Activated CD4-positive, alpha-beta T cell treated with anti-CD3 and anti-CD28 coated beads, Interleukin-2, amount 50 U/mL, for 48 hours (primary cell): ENCODE measurements at regions not wholly inside any gene's neighbourhood (a gene's known extent, or its start where the extent isn't known, plus 50 kb on each side); places are given as distances from the start of the nearest gene placed in this dataset.
"Not testable (repeated sequence)": the region's sequence is repeated elsewhere in the genome, so short reads cannot be mapped to it uniquely, and the experiment has no call there.

Experiments used
- DNase-seq, 2 experiments: peaks; one replicate each; pipeline ENCODE4 v3.0.0-alpha.2; 2020

DNA sequence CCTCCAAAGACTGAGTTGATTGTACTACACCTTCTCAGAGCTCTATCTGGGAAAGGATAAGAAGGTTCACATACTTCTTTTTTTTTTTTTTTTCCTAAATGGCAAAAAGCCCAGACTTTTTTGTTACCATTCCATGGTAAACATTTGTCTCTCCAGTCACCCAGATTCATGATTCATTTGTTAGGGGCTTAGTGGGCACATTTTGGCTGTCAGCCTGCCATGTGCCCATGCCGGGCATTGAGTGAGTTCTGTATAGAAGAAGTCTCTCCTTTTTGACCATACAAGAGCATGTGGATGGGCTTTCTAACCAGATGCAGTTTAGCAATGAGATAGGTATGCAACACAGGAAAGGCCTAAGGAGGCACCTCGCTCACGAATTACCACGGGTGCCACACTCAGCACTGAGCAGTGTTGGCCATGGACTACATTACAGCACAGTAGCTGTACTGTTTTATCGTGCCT lies 447.5 kb upstream of the HSF2 start:
- no peak for DNase-seq

DNA sequence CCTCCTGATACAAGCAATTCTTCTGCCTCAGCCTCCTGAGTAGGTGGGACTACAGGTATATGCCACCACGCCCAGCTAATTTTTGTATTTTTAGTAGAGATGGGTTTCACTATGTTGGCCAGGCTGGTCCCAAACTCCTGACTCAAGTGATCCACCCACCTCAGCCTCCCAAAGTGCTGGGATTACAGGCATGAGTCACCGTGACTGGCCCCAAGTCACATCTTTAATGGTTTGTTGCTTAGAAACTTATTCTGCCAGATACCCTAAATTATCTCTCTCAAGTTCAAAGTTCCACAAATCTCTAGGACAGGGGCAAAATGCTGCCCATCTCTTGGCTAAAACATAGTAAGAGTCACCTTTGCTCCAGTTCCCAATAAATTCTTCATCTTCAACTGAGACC lies 444.1 kb upstream of the HSF2 start:
- DNase-seq = not testable (repeated sequence)

DNA sequence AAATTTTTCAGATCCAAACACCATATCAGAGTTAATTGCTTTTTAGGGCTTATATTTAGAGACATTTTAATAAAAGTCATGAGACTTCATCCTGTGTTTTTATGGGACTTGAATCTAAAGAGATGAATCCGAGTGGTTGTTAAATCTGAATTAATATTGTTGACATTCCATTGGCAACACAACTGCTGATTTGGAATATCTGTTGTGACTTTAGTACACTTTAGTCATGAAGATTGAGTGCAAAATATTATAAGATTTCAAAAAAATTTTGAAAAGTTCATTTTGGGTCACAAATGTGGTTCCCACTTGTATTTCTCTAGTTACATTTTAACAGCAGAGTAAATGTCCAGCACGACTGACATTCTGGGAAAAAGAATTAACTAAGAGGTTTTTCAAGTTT lies 442.7 kb upstream of the HSF2 start:
- no peak for DNase-seq

DNA sequence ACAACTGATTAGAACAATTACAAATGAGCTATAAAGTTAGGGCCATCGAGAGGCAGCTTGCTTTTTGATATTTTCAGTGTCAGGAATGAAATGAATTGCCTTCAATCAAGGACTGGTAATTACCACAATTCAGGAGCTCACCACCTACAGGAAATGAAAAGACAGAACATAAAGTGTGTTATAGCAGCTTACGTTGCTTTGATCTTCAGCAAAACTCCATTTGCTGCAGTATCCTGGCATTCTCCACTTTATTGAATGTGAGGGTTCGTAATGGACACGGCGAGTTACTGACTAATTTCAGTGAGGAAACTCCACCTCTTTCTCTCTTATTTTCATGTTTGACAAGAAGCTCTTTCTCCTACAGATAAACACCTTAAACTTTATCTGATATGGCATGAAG lies 440.0 kb upstream of the HSF2 start:
- DNase-seq = no peak

DNA sequence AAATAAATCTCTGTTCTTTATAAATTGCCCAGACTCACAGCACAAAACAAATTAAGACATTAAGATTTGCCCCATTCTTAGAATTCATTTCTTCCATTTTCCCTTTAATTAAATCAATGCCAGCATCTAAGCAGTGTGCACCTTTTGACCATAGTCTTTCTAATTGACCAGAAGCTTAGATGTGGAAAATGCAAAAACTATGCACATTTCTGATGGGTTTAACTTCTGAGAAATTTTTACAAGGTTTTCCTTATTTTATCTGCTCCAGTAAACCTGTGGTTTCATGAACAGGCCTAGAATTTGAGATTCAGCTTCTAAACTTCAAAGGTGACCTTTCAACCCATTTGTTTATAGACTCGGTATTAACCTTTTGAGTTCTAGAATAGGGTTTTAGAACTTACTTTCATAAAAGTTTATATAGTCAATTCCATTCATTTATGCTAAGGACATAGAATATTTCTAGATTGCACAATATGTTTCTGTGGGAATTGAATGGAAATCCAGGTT lies 437.8 kb upstream of the HSF2 start:
- DNase-seq = no peak

DNA sequence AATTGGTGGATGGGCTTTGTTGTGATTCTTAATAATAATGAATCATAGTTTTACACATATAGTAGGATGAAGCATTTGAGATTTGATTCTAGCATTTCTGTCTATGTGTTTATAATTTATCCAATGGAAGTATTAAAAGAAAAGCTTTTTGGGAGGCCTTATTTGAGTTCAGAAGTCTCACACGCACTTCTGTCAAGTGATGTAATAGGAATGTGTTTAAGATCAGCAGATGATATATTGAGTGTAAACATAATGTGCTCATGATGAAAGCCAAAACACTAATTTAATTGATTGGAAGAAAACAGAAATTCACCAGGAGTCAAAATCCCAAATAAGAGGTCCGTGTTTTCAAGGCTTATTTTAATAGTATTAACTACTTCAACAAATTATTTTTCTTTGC lies 435.6 kb upstream of the HSF2 start:
- no peak for DNase-seq

DNA sequence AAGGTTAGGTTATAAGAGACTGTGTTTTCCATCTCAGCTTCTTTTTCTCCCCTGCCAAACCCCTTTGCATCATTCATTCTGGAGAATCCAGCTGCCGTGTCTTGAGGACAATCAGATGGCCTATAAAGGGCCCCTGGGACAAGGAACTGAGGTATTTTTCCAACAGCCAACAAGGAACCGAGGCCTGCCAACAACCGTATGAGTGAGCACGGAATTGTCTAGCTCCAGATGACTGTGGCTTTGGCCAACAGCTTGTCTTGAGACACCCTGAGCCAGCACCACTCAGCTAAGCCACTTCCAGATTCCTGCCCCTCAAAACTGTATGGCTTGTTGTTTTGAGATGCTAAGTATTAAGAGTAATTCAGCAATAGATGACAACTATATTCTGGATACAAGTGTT lies 433.7 kb upstream of the HSF2 start:
- DNase-seq = no peak

DNA sequence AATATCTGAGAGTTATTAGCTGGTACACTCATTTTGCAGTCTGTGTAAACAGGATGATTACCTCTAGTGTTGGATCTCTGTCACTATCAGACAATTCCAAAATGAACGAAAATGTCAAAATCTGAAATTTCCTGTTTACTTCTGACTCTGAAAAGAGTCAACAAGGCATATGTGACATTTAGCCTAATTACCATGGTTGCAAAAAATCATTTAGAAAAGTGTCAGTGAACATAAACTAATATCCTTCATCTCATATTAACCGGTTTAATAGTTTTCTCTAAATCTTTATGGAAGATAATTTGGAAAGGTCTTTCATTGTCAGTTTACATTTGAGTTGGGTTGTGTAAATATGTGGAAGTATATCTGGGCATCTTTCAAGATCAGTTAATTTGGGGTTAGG lies 431.8 kb upstream of the HSF2 start:
- no peak for DNase-seq

DNA sequence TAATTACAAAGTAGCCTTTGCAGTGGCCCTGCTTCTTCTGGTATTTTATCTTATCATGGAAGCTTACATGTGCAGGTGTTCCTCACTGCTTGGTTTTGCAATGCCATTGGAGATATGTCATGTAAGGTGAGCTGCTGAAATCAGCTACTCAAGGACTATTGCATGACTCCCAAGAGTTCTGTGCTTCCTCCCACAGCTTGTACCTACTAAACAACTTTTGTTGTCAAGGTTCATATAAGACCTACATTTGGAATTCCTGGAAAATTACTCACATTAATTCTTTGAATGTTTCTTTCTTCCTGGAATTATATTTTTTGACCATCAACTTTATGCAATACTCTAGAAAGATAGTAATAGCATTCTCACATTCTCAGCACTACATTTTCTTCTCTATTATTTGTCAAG lies 427.5 kb upstream of the HSF2 start:
- no peak for DNase-seq

DNA sequence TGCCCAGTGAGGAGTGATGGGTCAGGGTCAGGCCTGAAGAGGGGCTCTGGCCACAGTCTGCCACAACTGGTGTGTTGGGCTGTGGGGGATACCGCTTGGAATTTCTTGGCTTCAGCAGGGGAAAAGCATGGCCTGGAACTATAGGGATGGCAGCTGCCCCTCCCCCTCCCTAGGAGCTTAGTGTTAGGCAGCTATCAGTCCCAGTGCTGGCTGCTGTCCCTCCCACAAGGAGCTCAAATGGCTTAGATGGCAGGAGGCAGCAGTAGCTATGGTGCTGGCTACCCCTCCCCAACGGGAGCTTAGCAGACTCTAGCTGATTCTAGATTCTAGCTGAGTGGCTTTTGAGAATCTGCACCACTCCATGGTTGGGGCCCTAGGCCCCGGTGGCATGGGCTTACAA lies 414.5 kb upstream of the HSF2 start:
- DNase-seq = no peak

DNA sequence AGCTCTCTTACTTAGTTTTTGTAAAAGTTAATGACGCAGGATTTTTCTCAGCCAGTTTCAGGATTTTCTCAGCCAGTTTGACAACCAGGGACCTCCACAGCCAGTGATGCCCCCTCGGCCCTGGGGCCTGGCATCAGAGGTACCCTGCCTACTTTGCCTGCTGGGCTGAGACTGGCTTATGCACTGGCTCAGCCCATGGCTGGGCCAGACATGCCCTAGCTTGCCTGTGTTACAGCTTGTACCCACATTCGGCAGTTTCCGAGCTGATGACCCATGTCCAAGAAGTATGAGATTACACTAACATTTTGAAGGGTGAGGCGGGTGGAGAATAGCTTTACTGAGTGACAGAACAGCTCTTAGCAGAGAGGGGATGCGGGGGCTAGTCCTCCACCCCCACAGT lies 406.1 kb upstream of the HSF2 start:
- DNase-seq = no peak

DNA sequence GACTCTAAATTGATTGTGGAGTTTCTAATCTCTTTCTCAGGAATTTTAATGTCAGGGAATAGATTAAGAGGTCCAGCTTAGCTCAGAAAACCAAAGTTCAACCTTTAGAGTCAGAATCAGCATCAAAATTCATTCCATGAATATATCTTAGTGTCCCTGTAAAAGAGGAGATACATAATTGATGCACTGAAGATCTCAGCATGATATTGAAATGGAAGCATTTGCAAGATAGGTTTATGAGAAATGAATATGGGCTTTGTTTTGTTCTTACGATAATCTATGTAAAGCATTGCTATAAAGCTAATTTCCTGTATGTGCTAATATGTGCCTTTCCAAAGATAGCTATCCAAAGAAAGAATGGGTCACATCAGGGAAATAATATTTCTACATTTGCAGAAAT lies 404.5 kb upstream of the HSF2 start:
- no peak for DNase-seq

DNA sequence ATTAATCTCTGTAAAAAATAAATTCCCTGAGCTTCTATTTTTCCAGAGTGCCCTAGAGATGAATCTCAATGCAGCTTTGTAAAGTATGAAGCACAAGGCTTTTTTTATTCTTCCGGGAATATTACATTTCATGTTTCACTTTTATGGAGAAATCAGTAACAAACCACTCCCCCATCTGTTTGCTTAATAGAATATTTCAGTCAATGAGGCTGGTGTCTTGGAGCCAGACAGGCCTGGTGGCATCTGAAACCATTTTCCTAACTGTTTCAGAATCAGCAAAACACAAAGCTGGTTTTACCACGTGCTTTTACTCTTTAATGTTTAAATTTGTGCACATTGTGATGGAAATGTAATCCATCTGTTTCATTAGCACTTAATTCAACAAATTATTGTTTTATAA lies 400.8 kb upstream of the HSF2 start:
- DNase-seq = no peak

DNA sequence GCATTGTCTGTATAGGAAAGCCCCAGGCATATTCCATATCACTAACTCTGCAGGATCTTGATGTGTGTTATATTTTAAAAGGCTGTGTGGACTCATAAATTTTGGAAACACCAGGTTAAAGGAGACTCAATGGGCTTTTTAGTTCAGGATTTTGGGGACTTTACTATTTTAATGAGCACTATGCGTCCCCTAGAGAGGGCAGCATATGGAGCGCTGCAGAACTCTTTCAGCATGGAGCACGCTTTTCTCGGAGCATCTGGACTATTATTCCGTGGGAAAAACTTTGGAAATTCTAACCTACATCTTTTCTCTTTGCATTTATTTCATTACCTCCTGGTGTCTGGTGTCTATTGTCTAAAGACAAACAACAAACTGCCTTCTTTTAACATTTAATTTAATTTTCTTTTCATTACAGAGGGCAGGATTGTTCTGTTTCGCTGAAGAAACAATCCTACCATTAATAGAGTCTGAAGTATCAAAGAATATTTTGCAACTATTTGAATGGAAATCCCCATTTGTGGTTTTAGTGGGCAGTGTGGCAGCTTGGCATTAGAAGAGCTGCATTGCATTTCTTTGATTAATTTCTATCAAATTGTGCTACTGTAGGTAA lies 399.9 kb upstream of the HSF2 start:
- DNase-seq = no peak

DNA sequence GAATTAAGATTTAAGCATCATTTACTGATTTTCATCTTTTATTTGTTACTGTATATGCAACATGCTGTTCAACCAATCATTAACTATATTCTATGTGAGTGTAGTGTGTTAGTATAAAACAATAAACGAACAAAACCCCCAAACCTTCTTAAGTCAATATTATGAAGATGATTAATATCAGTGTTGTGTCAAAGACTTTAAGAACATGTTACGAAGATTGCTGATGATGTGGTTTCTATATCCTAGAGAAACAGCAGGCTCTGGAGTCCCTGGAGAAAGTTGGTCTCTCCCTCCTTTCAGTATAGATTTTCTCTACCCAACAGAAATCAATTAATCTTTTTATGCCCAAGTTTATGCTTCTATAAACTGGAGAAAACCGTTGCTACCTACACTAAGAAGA lies 393.8 kb upstream of the HSF2 start:
- no peak for DNase-seq

DNA sequence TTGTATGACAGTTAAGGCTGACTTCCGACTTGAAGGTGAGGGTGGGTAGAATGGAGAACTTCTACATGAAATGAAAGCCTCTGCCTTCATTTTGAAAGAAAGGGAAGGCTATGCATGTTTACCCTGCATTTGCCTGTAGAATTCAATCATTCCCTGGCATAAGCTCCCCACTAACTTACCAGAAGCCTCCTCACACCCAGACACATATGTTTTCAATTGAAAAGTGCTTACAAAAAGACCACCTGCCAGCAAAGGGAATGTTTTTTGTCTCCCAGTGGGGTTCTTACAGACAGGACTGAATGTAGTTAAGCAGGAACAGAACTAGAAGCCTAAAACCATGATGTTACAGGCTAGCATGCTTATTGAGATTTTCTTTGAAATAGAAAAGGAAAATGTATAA lies 392.1 kb upstream of the HSF2 start:
- DNase-seq = no peak

DNA sequence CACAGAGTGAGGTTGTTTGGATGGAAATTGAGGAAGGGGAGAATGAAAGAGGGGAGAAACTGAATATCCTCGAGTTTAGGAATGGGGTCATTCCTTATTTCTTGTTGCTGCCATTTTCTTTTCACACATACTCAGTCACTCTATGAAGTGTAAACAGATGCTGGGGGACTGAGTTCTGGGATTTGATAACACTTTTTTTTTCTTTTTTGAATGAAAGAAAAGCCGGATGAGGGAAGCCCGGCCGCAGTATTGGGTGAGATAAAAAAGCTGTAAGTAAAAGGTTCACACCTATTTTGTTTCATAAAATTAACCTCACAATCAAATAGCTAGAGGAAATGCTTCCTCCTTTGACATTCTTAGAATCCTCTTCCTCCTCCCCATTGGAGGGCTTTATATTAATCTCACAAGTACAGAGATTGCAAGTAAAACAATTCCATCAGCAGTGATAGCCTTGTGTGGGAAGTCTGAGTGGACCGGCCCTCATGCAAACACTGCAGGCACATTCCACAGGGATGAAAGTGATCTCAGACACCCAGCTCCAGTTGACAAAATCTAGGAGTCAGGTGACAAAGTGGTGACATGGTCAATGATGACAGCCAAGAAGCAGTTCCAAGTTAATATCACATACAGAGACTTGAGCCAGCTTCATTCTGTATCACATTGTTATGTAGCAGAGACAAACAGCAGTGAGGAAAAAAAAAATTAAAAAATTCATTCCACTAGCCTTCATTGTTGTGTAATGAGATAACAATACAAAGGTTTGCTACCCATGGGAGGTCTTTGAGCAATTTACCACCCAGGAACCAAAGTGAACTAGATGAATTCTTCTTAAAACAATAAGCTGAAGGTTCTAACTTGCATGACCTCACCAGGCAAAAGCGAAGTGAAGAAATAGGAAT lies 391.1 kb upstream of the HSF2 start:
- DNase-seq = no peak

DNA sequence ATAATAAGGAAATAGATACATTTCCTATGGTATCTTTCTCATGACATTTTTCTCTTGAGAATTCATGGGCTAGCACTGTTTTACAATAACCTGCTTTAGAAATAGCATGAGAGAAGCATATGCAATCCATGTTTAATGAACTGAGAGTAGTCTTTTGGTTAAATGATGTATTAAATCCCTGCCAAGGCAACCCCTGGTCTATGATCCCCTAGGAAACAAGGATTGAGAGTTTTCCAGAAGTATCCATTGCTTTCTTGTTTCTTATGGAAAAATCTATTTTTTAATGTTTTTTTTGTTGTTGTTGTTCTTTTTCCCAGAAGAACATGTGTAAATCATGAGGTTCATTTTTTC lies 390.5 kb upstream of the HSF2 start:
- no peak for DNase-seq

DNA sequence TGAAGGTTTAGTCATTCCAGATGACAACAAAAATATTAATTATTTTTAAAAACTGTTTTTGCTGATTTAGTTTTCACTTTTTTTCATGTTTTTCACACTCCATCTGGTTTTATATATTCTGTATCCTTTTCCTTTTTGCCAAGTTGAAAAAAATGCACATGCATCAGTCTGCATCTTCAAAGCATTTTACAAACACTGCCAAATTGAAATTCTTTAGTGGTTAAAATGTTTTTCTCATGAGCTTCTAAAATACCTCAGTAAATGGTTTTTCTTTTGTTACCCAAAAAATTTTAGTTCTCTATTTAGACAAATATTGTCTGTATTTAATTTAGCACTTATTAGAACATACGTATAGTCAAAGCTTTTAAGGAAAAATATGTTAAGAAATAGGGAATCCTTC lies 386.9 kb upstream of the HSF2 start:
- no peak for DNase-seq

DNA sequence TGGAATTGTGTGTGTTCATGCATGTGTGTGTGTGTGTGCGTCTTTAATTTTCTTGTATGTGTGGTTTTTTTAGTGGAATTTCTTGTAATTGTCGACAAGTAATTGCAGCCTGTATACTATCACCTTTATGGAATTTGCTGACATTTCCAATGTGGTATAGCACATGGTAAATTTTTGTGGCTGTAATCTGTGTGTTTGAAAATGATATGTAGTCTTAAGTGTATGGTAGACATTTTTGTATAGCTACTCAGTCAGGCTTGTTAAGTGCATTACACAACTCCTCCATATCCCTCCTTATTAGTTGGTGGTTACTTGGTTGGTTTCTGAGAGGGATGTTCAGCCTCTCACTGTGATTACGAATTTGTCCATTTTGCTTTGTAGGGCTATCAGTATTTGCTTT lies 384.5 kb upstream of the HSF2 start:
- no peak for DNase-seq

DNA sequence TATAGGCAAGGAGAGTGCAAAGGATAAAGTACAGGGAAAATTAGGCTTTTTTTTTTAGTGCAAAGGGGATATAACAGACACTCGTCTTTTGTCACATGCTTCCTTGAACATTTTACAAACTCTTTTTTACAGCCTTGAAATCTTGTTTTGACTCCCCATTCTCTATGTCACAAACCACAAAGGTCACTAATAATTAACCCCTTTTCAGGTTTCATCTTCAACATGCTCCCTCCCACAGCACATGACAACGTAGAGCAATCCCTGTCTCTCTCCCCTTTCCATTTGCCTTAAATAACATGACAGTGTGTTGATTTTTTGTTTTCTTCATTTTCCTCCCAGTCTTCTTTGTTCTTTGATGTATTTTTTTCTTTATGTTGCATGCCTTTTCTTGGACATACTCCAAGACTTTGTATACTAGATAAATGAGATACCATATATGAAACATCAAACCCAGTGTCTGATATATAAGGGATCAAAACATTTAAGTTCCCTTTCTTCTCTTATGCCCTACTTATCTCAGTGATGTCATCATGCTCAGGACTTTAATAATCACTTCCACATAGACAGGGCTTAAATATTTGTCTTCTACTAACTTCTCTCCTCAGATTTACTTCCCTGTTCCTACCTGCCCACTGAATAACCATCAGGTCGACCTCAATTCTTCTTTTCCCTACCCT lies 378.7 kb upstream of the HSF2 start:
- no peak for DNase-seq

DNA sequence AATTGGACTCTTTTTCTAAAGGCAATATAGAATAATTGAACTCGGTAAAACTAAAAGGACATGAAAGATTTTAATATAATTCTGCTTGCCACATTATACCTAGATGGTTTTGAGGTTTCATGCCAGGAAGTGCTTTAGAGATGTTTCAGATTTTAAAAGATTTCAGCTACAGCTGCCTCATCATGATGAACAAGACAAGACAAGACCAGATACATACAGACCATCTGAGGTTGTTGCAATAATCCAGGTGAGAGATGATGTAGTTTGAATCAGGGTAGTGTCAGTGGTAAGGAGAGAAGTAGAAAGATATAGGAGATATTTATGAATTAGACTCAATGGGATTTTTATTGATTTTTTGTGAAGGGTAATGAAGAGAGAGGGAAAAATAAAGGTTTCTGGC lies 374.3 kb upstream of the HSF2 start:
- DNase-seq = no peak

DNA sequence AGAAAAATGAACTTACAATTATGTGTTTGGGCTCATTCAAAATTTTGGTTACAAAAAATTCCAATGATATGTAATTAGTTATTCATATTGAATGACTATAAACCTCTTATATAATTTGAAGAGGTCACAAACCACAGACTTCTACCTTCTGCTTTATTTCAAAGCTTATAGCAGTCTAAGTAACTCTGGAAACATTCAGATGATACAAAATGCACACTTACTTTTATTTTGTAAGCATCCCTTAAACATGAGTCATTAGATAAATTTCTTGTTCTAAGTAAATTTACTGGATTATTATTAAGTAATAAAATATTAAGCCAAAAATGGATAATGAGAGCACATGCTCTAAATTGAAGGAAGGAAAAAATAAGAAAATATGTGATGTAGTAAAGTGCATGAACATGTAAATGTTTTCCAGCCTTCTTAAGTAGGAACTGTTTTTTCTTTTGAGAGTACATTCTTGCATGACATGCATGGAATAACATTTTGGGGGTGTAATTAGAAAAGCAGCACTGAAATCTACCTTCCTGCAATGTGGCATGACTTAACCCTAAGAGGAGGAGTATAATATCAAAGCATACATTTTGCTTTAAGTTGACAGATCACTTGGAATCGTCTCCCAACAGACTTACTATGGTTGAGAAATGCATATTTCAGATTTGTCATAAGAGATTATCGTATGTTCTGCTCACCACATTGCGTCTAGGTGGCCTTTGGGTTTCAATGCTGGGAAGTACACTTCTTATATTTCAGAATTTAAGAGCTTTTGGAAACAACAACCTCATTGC lies 372.7 kb upstream of the HSF2 start:
- DNase-seq = no peak
